Kidney epithelial cell (primary cell): ENCODE measurements at regions not wholly inside any gene's neighbourhood (a gene's known extent, or its start where the extent isn't known, plus 50 kb on each side); places are given as distances from the start of the nearest gene placed in this dataset.

Experiments used
- DNase-seq: peaks from one replicate; pipeline ENCODE4 v3.0.0-alpha.2; 2010; ENCODE audit warnings: low read depth
- H3K27me3 ChIP-seq: 2 replicates; pipeline ENCODE4 v1.6.0; 2011; ENCODE audit warnings: low read length; ENCODE audit not compliant: control insufficient read depth, insufficient read depth
- H3K36me3 ChIP-seq: 2 replicates; pipeline ENCODE4 v1.5.1; 2011; ENCODE audit warnings: low read length; ENCODE audit not compliant: control insufficient read depth, insufficient read depth
- H3K4me3 ChIP-seq: 2 replicates; pipeline ENCODE4 v1.5.1; 2011; ENCODE audit warnings: low read depth, mild to moderate bottlenecking, control low read depth, low read length
- CTCF ChIP-seq: IDR thresholded peaks from 2 replicates; pipeline ENCODE4 v1.5.1; 2011; ENCODE audit warnings: mild to moderate bottlenecking, moderate library complexity, low read length, control low read depth, inconsistent platforms; ENCODE audit not compliant: insufficient read depth, poor library complexity, severe bottlenecking

- DNase-seq: no peak
- TF ChIP-seq CTCF: no peak
These were observed 93.5 kb upstream of the ZNF804B start for GRCh38 chr7:88665892-88666514.

GRCh38 chr7:88664630-88665233 lies 94.8 kb upstream of the ZNF804B start:
- DNase-seq: peak; percentile 60
- no peaks in the 10 kb centered on the region for H3K27me3 ChIP-seq
- H3K36me3 ChIP-seq: no peaks in the 10 kb centered on the region
- TF ChIP-seq CTCF: no peak
- no peak overlapping the region for H3K4me3 ChIP-seq

More at GRCh38 chr7:88665892-88666514, 93.5 kb upstream of the ZNF804B start:
- Histone ChIP-seq H3K36me3 (no peaks in the 10 kb centered on the region), H3K27me3 (no peaks in the 10 kb centered on the region), H3K4me3 (no peak overlapping the region)

GRCh38 chr7:88661921-88662320 lies 97.6 kb upstream of the ZNF804B start:
- TF ChIP-seq CTCF: no peak
- Histone ChIP-seq H3K4me3 (no peak overlapping the region), H3K27me3 (no peaks in the 10 kb centered on the region), H3K36me3 (no peaks in the 10 kb centered on the region)
- DNase-seq: no peak

- H3K4me3 ChIP-seq: no peak overlapping the region
- no peaks in the 10 kb centered on the region for H3K27me3 ChIP-seq
- DNase-seq: no peak
- no peak for TF ChIP-seq CTCF
- no peaks in the 10 kb centered on the region for H3K36me3 ChIP-seq
These were observed 111.7 kb upstream of the ZNF804B start for GRCh38 chr7:88647825-88648224.

GRCh38 chr7:88638583-88638982 lies 120.9 kb upstream of the ZNF804B start:
- H3K27me3 ChIP-seq: no peaks in the 10 kb centered on the region
- no peaks in the 10 kb centered on the region for H3K36me3 ChIP-seq
- DNase-seq: no peak
- no peak for TF ChIP-seq CTCF
- H3K4me3 ChIP-seq: no peak overlapping the region

- no peak for TF ChIP-seq CTCF
- no peak overlapping the region for H3K4me3 ChIP-seq
- no peaks in the 10 kb centered on the region for H3K27me3 ChIP-seq
- DNase-seq: no peak
- H3K36me3 ChIP-seq: no peaks in the 10 kb centered on the region
These were observed 121.7 kb upstream of the ZNF804B start for GRCh38 chr7:88637795-88638194.
